RWPE2 (cell line): ENCODE measurements at regions not wholly inside any gene's neighbourhood (a gene's known extent, or its start where the extent isn't known, plus 50 kb on each side); places are given as distances from the start of the nearest gene placed in this dataset.
A peak's percentile ranks its signal among the peaks of the same experiment; 100 is the strongest.

Experiments used
- ATAC-seq: fragments of 200-7000 bp; cut with Tn5 transposase; 3 replicates; pipeline ENCODE4 v1.9.1; 2021; ENCODE audit warnings: low read depth
- DNase-seq: peaks from one replicate; pipeline ENCODE4 v3.0.0-alpha.2; 2020; ENCODE audit warnings: low spot score
- H3K27ac ChIP-seq: fragments of 450-650 bp; 2 replicates; pipeline ENCODE4 v1.5.1; 2017; ENCODE audit warnings: mild to moderate bottlenecking; ENCODE audit not compliant: poor library complexity, severe bottlenecking
- H3K27me3 ChIP-seq: fragments of 250-450 bp; sonication (Bioruptor Pico); 2 replicates; pipeline ENCODE4 v1.5.1; 2021; ENCODE audit warnings: mild to moderate bottlenecking, moderate library complexity; ENCODE audit not compliant: insufficient read depth, poor library complexity, severe bottlenecking
- H3K36me3 ChIP-seq: fragments of 250-450 bp; sonication (Bioruptor Pico); 2 replicates; pipeline ENCODE4 v1.5.1; 2020; ENCODE audit warnings: low read depth, mild to moderate bottlenecking, moderate library complexity
- H3K4me1 ChIP-seq: fragments of 250-450 bp; sonication (Bioruptor Pico); 2 replicates; pipeline ENCODE4 v1.5.1; 2021; ENCODE audit warnings: mild to moderate bottlenecking, moderate library complexity; ENCODE audit not compliant: insufficient read depth, poor library complexity, severe bottlenecking
- H3K4me3 ChIP-seq: fragments of 250-450 bp; sonication (Bioruptor Pico); 2 replicates; pipeline ENCODE4 v1.5.1; 2021; ENCODE audit warnings: mild to moderate bottlenecking, moderate library complexity; ENCODE audit not compliant: severe bottlenecking
- H3K9me3 ChIP-seq: fragments of 250-450 bp; sonication (Bioruptor Pico); 2 replicates; pipeline ENCODE4 v1.5.1; 2021; ENCODE audit warnings: mild to moderate bottlenecking, moderate library complexity; ENCODE audit not compliant: severe bottlenecking
- CTCF ChIP-seq: fragments of 450-650 bp; IDR thresholded peaks from one replicate; pipeline ENCODE4 v1.5.1; 2017; ENCODE audit warnings: mild to moderate bottlenecking, moderate library complexity; ENCODE audit not compliant: poor library complexity, severe bottlenecking

GRCh38 chr1:60992165-60992564 lies 90.2 kb upstream of the NFIA start:
- no peak for ATAC-seq
- DNase-seq: no peak
- Histone ChIP-seq H3K4me1 (peaks cover 5% of the 10 kb centered on the region), H3K27me3 (no peaks in the 10 kb centered on the region), H3K27ac (no peak overlapping the region), H3K36me3 (no peaks in the 10 kb centered on the region), H3K4me3 (no peak overlapping the region), H3K9me3 (no peaks in the 10 kb centered on the region)
- no peak for TF ChIP-seq CTCF

GRCh38 chr1:60990714-60991090 lies 91.7 kb upstream of the NFIA start:
- Histone ChIP-seq H3K4me1 (peaks cover 5% of the 10 kb centered on the region), H3K4me3 (no peak overlapping the region), H3K36me3 (no peaks in the 10 kb centered on the region), H3K9me3 (no peaks in the 10 kb centered on the region), H3K27me3 (no peaks in the 10 kb centered on the region), H3K27ac (no peak overlapping the region)
- ATAC-seq (no peak), DNase-seq (no peak)
- TF ChIP-seq CTCF: no peak

- ATAC-seq (peak; percentile 58), DNase-seq (no peak)
- no peak for TF ChIP-seq CTCF
These were observed 92.3 kb upstream of the NFIA start for GRCh38 chr1:60989749-60990713.

GRCh38 chr1:60988891-60989290 lies 93.5 kb upstream of the NFIA start:
- Histone ChIP-seq H3K27me3 (no peaks in the 10 kb centered on the region), H3K27ac (no peak overlapping the region), H3K4me3 (no peak overlapping the region), H3K4me1 (peaks cover 5% of the 10 kb centered on the region), H3K36me3 (no peaks in the 10 kb centered on the region), H3K9me3 (no peaks in the 10 kb centered on the region)
- no peak for DNase-seq
- TF ChIP-seq CTCF: no peak
- ATAC-seq: no peak

More at GRCh38 chr1:60989749-60990713, 92.3 kb upstream of the NFIA start:
- Histone ChIP-seq H3K36me3 (no peaks in the 10 kb centered on the region), H3K4me1 (peaks cover 5% of the 10 kb centered on the region), H3K9me3 (no peaks in the 10 kb centered on the region), H3K27me3 (no peaks in the 10 kb centered on the region), H3K4me3 (no peak overlapping the region), H3K27ac (no peak overlapping the region)

GRCh38 chr1:60987904-60988303 lies 94.5 kb upstream of the NFIA start:
- no peak for ATAC-seq
- no peak for TF ChIP-seq CTCF
- H3K9me3 ChIP-seq: no peaks in the 10 kb centered on the region

More at GRCh38 chr1:60987904-60988303, 94.5 kb upstream of the NFIA start:
- no peaks in the 10 kb centered on the region for H3K27me3 ChIP-seq
- DNase-seq: no peak
- H3K36me3 ChIP-seq: no peaks in the 10 kb centered on the region
- H3K4me3 ChIP-seq: no peak overlapping the region
- H3K4me1 ChIP-seq: peaks cover 5% of the 10 kb centered on the region
- no peak overlapping the region for H3K27ac ChIP-seq
